ENCODE measurements at regions not wholly inside any gene's neighbourhood (a gene's known extent, or its start where the extent isn't known, plus 50 kb on each side); places are given as distances from the start of the nearest gene placed in this dataset.

DNA sequence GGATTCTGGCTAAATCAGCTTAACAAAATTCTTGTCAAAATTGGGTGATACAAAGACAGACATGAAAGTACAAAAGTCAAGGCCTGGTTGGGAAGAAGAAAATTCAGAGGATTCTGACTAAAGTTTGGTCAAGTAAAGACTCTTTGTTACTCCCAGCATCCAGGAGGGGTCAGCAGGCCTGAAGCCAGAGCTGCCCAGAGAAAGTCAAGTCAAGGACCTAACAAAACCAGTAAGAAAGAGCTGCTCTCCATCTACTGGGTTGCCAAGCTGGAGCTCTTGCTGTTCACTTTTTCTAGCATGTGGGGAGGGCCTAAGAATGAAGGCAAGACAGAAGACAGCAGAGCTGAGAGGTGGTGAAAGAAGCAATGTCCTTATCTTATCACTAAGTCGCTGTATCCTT lies 143.3 kb downstream of the C1D start:
- TF ChIP-seq POLR2AphosphoS5 (IDR thresholded peaks at IDR 0.05; ENCODE audit: borderline replicate concordance, low read depth, low read length) (no peak), EZH2 (IDR thresholded peaks at IDR 0.05) (no peak), FOXP2 (optimal IDR thresholded peaks at IDR 0.05; ENCODE audit: control extremely low read depth, extremely low read length, insufficient read depth) (no peak)
- H3K36me3 ChIP-seq (ENCODE audit: insufficient read depth, low read length), result no peaks in the 10 kb centered on the region
- no peak overlapping the region for H3K9ac ChIP-seq (ENCODE audit: insufficient read length)
- H3K4me3 ChIP-seq, result no peak overlapping the region
- no peak for DNase-seq (ENCODE audit: low read depth, low spot score)
- no peak overlapping the region for H3K27ac ChIP-seq
- H3K9me3 ChIP-seq (ENCODE audit: low read depth, low read length), result no peaks in the 10 kb centered on the region

GRCh38 chr2:67922080-67922785 lies 140.6 kb downstream of the C1D start:
- TF ChIP-seq EZH2 (IDR thresholded peaks at IDR 0.05) (no peak), FOXP2 (optimal IDR thresholded peaks at IDR 0.05; ENCODE audit: control extremely low read depth, extremely low read length, insufficient read depth) (no peak), POLR2AphosphoS5 (IDR thresholded peaks at IDR 0.05; ENCODE audit: borderline replicate concordance, low read depth, low read length) (no peak)
- H3K36me3 ChIP-seq (ENCODE audit: insufficient read depth, low read length), result no peaks in the 10 kb centered on the region
- no peaks in the 10 kb centered on the region for H3K9me3 ChIP-seq (ENCODE audit: low read depth, low read length)
- H3K4me3 ChIP-seq, result no peak overlapping the region
- no peak overlapping the region for H3K27ac ChIP-seq
- H3K9ac ChIP-seq (ENCODE audit: insufficient read length), result no peak overlapping the region
- DNase-seq (ENCODE audit: low read depth, low spot score), result no peak

GRCh38 chr2:67923696-67924095 lies 139.1 kb downstream of the C1D start:
- TF ChIP-seq FOXP2 (optimal IDR thresholded peaks at IDR 0.05; ENCODE audit: control extremely low read depth, extremely low read length, insufficient read depth) (no peak), POLR2AphosphoS5 (IDR thresholded peaks at IDR 0.05; ENCODE audit: borderline replicate concordance, low read depth, low read length) (no peak), EZH2 (IDR thresholded peaks at IDR 0.05) (no peak)
- H3K27ac ChIP-seq, result no peak overlapping the region
- DNase-seq (ENCODE audit: low read depth, low spot score), result no peak
- H3K9me3 ChIP-seq (ENCODE audit: low read depth, low read length), result no peaks in the 10 kb centered on the region
- no peaks in the 10 kb centered on the region for H3K36me3 ChIP-seq (ENCODE audit: insufficient read depth, low read length)
- H3K4me3 ChIP-seq, result no peak overlapping the region; the same call in 1 of the 2 replicates
- no peak overlapping the region for H3K9ac ChIP-seq (ENCODE audit: insufficient read length)

DNA sequence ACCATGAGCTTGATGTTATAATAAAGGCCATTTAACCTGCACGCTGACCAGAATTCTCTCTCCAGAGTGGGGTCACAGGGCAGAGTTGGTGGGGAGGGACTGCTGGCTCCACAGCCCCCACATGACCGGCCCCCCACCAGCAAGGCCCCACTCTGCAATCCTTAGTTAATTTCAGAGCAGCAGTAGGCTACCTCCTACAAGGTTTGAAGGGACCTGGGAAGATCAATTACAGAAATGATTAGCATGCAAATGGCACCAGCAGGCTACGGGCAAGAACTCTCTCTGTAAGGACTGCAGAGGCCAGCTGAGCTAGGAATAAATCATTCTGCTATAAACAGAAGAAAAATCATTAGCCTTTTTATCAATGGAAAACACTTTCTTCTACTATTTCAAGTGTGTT lies 135.3 kb downstream of the C1D start:
- Histone ChIP-seq H3K9me3 (ENCODE audit: low read depth, low read length) (no peaks in the 10 kb centered on the region), H3K27ac (no peak overlapping the region), H3K9ac (ENCODE audit: insufficient read length) (no peak overlapping the region), H3K4me3 (no peak overlapping the region), H3K36me3 (ENCODE audit: insufficient read depth, low read length) (no peaks in the 10 kb centered on the region)
- DNase-seq (ENCODE audit: low read depth, low spot score), result no peak
- TF ChIP-seq FOXP2 (optimal IDR thresholded peaks at IDR 0.05; ENCODE audit: control extremely low read depth, extremely low read length, insufficient read depth) (no peak), POLR2AphosphoS5 (IDR thresholded peaks at IDR 0.05; ENCODE audit: borderline replicate concordance, low read depth, low read length) (no peak), EZH2 (IDR thresholded peaks at IDR 0.05) (no peak)

DNA sequence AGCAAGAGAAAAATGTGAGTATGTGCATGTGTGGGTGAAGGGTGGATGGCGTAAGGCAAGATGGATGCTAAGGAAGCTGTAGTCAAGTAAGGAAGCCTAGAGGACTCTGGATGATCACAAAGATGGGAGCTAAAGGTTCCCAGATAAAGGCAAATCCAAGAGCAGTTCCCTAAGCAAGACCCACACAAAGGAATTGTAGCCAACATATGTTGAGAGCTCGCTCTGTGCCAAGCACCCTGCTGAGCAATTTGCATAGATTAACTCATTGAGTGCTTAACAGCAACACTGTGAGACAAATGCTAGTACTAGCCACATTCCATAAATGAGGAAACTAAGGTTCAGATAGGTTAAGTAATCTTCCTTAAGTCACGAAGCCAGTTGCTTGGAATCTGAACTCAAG lies 132.6 kb downstream of the C1D start:
- H3K9me3 ChIP-seq (ENCODE audit: low read depth, low read length), result no peaks in the 10 kb centered on the region
- peak overlapping the region; percentile 42; the same call in 1 of the 2 replicates for H3K4me3 ChIP-seq
- H3K27ac ChIP-seq, result no peak overlapping the region
- no peak overlapping the region for H3K9ac ChIP-seq (ENCODE audit: insufficient read length)
- no peak for DNase-seq (ENCODE audit: low read depth, low spot score)
- no peaks in the 10 kb centered on the region for H3K36me3 ChIP-seq (ENCODE audit: insufficient read depth, low read length)
- TF ChIP-seq EZH2 (IDR thresholded peaks at IDR 0.05) (no peak), POLR2AphosphoS5 (IDR thresholded peaks at IDR 0.05; ENCODE audit: borderline replicate concordance, low read depth, low read length) (no peak), FOXP2 (optimal IDR thresholded peaks at IDR 0.05; ENCODE audit: control extremely low read depth, extremely low read length, insufficient read depth) (no peak)

- no peak overlapping the region for H3K4me3 ChIP-seq
- DNase-seq (ENCODE audit: low read depth, low spot score), result no peak
- no peaks in the 10 kb centered on the region for H3K36me3 ChIP-seq (ENCODE audit: insufficient read depth, low read length)
- H3K9me3 ChIP-seq (ENCODE audit: low read depth, low read length), result no peaks in the 10 kb centered on the region
- no peak overlapping the region for H3K27ac ChIP-seq
- TF ChIP-seq POLR2AphosphoS5 (IDR thresholded peaks at IDR 0.05; ENCODE audit: borderline replicate concordance, low read depth, low read length), result no peak
- H3K9ac ChIP-seq (ENCODE audit: insufficient read length), result no peak overlapping the region
Measured at GRCh38 chr2:67936969-67937368, 125.8 kb downstream of the C1D start.

DNA sequence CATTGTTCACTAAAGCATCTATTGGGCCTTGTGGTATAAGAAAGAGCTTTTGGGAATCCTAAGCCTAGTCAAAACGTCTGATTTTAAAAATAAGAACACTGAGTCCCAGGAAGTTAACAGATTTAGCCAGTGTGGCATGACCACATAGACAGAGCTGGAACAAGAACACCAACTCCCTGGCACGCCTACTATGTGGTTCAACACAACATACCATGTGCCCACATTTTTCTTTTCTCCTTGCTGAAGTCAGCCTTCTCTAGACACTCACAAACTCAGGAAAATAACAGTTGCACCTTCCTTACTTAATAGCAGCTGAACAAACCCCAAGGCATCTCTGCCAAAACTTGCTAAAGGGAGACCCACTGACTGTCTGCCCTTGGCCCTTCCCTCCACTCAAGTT lies 124.8 kb downstream of the C1D start:
- no peak for DNase-seq (ENCODE audit: low read depth, low spot score)
- Histone ChIP-seq H3K9me3 (ENCODE audit: low read depth, low read length) (peaks cover 6% of the 10 kb centered on the region; the same call in 1 of the 2 replicates), H3K9ac (ENCODE audit: insufficient read length) (no peak overlapping the region), H3K36me3 (ENCODE audit: insufficient read depth, low read length) (no peaks in the 10 kb centered on the region), H3K27ac (no peak overlapping the region), H3K4me3 (no peak overlapping the region)
- TF ChIP-seq EZH2 (IDR thresholded peaks at IDR 0.05) (no peak), FOXP2 (optimal IDR thresholded peaks at IDR 0.05; ENCODE audit: control extremely low read depth, extremely low read length, insufficient read depth) (no peak), POLR2AphosphoS5 (IDR thresholded peaks at IDR 0.05; ENCODE audit: borderline replicate concordance, low read depth, low read length) (no peak)

- TF ChIP-seq POLR2AphosphoS5 (IDR thresholded peaks at IDR 0.05; ENCODE audit: borderline replicate concordance, low read depth, low read length) (no peak), EZH2 (IDR thresholded peaks at IDR 0.05) (no peak), FOXP2 (optimal IDR thresholded peaks at IDR 0.05; ENCODE audit: control extremely low read depth, extremely low read length, insufficient read depth) (no peak)
- DNase-seq (ENCODE audit: low read depth, low spot score), result no peak
- H3K36me3 ChIP-seq (ENCODE audit: insufficient read depth, low read length), result no peaks in the 10 kb centered on the region
- no peak overlapping the region for H3K4me3 ChIP-seq
- no peak overlapping the region for H3K27ac ChIP-seq
- peaks cover 6% of the 10 kb centered on the region; the same call in 1 of the 2 replicates for H3K9me3 ChIP-seq (ENCODE audit: low read depth, low read length)
- no peak overlapping the region for H3K9ac ChIP-seq (ENCODE audit: insufficient read length)
Measured at GRCh38 chr2:67945056-67945455, 117.7 kb downstream of the C1D start.

- no peak overlapping the region for H3K27ac ChIP-seq
- DNase-seq (ENCODE audit: low read depth, low spot score), result no peak
- no peaks in the 10 kb centered on the region for H3K36me3 ChIP-seq (ENCODE audit: insufficient read depth, low read length)
- peaks cover 6% of the 10 kb centered on the region; the same call in 1 of the 2 replicates for H3K9me3 ChIP-seq (ENCODE audit: low read depth, low read length)
- no peak overlapping the region for H3K4me3 ChIP-seq
- no peak for TF ChIP-seq EZH2 (IDR thresholded peaks at IDR 0.05)
- no peak for TF ChIP-seq POLR2AphosphoS5 (IDR thresholded peaks at IDR 0.05; ENCODE audit: borderline replicate concordance, low read depth, low read length)
- no peak for TF ChIP-seq FOXP2 (optimal IDR thresholded peaks at IDR 0.05; ENCODE audit: control extremely low read depth, extremely low read length, insufficient read depth)
- H3K9ac ChIP-seq (ENCODE audit: insufficient read length), result no peak overlapping the region
Measured at GRCh38 chr2:67945940-67946339, 116.9 kb downstream of the C1D start.

Data from SK-N-MC (cell line).